Fibroblast of skin of right quadriceps (primary cell): ENCODE measurements at regions not wholly inside any gene's neighbourhood (a gene's known extent, or its start where the extent isn't known, plus 50 kb on each side); places are given as distances from the start of the nearest gene placed in this dataset.
"Not testable (repeated sequence)": the region's sequence is repeated elsewhere in the genome, so short reads cannot be mapped to it uniquely, and the experiment has no call there.

Experiments
- DNase-seq: peaks from one replicate; pipeline ENCODE4 v3.0.0-alpha.2; 2013

- DNase-seq: peak; percentile 6
Measured at GRCh38 chrX:66110112-66110511, 53.9 kb upstream of the HEPH start.

- not testable (repeated sequence) for DNase-seq
Measured at GRCh38 chrX:66107860-66108259, 56.2 kb upstream of the HEPH start.

GRCh38 chrX:66102398-66102797 is 61.6 kb upstream of the HEPH start:
- not testable (repeated sequence) for DNase-seq

- no peak for DNase-seq
Measured at GRCh38 chrX:66098162-66098561, 58.3 kb upstream of the VSIG4 start.

GRCh38 chrX:66096987-66097386 is 57.1 kb upstream of the VSIG4 start:
- DNase-seq: not testable (repeated sequence)

- not testable (repeated sequence) for DNase-seq
Measured at GRCh38 chrX:66090004-66090403, 50.1 kb upstream of the VSIG4 start.
